B cell (primary cell): ENCODE measurements at regions not wholly inside any gene's neighbourhood (a gene's known extent, or its start where the extent isn't known, plus 50 kb on each side); places are given as distances from the start of the nearest gene placed in this dataset.

Experiments used
- ATAC-seq: fragments of 200-7000 bp; cut with Tn5 transposase; one replicate; pipeline ENCODE4 v1.10.0; 2021; ENCODE audit warnings: low read depth, mild to moderate bottlenecking, moderate number of reproducible peaks, moderate library complexity
- CTCF ChIA-PET: fragments of 350-600 bp; sonication (Branson Sonifier 250); formaldehyde crosslinking; loops from one replicate; lab custom pipeline; 2021; ENCODE audit warnings: antibody characterized with exemption, inconsistent platforms; lab: Charles Lee
- POLR2A ChIA-PET: fragments of 350-600 bp; sonication (Branson Sonifier 250); formaldehyde crosslinking; loops from one replicate; lab custom pipeline; 2021; ENCODE audit warnings: antibody characterized with exemption; lab: Charles Lee
- DNase-seq: peaks from one replicate; pipeline ENCODE4 v3.0.0; 2013
- H2AFZ ChIP-seq: 2 replicates; pipeline ENCODE4 v1.6.1; 2012; ENCODE audit warnings: mild to moderate bottlenecking, low read depth, low read length; ENCODE audit not compliant: insufficient read depth, poor library complexity, severe bottlenecking
- H3K27ac ChIP-seq, 2 donors: 1 replicate in 1 of 2; 2 replicates in 1 of 2; pipeline ENCODE4 v1.5.1; 2012 to 2013; ENCODE audit warnings: low read length in 2 of 2, mild to moderate bottlenecking in 2 of 2, moderate library complexity in 1 of 2
- H3K27me3 ChIP-seq, 4 experiments: fragments of 200-600 bp in 1 of 4; sonication (generic) in 1 of 4; replicated peaks in 1 of 4; 1 replicate in 2 of 4; 2 replicates in 2 of 4; pipeline versions ENCODE4 v1.6.1 to v1.7.0; 2013 to 2016; ENCODE audit warnings: low read length in 3 of 4, mild to moderate bottlenecking in 2 of 4, mixed read lengths in 1 of 4, moderate library complexity in 1 of 4; ENCODE audit not compliant: insufficient read depth in 4 of 4, control insufficient read depth in 3 of 4; ENCODE audit errors: control extremely low read depth in 1 of 4
- H3K36me3 ChIP-seq, 2 experiments: replicated peaks in 1 of 2; 1 replicate in 1 of 2; 2 replicates in 1 of 2; pipeline versions ENCODE4 v1.6.1 to v1.7.1; 2013; ENCODE audit warnings: low read length in 1 of 2; ENCODE audit not compliant: insufficient read depth in 2 of 2, control insufficient read depth in 1 of 2; ENCODE audit errors: control extremely low read depth in 1 of 2, extremely low read depth in 1 of 2
- H3K4me1 ChIP-seq, 2 donors: fragments of 200-600 bp in 1 of 2; sonication (generic) in 1 of 2; 1 replicate in 1 of 2; 2 replicates in 1 of 2; pipeline versions ENCODE4 v1.5.1 to v1.6.1; 2013 to 2017; ENCODE audit warnings: low read length in 2 of 2; ENCODE audit not compliant: control insufficient read depth in 2 of 2, insufficient read depth in 2 of 2
- H3K4me2 ChIP-seq: replicated peaks from 2 replicates; pipeline ENCODE3; 2012; ENCODE audit warnings: mild to moderate bottlenecking, low read depth, low read length; ENCODE audit not compliant: poor library complexity, severe bottlenecking
- H3K4me3 ChIP-seq, 5 experiments: fragments of 200-600 bp in 1 of 5; sonication (generic) in 1 of 5; 1 replicate in 3 of 5; 2 replicates in 2 of 5; pipeline versions ENCODE4 v1.5.1 to v1.7.0; 2011 to 2016; ENCODE audit warnings: low read length in 4 of 5, mild to moderate bottlenecking in 4 of 5, low read depth in 2 of 5, control low read depth in 1 of 5, moderate library complexity in 1 of 5; ENCODE audit not compliant: insufficient read depth in 1 of 5; ENCODE audit errors: control extremely low read depth in 1 of 5, extremely low read depth in 1 of 5
- H3K79me2 ChIP-seq: fragments of 200-600 bp; sonication (generic); one replicate; pipeline ENCODE4 v1.6.0; 2016; ENCODE audit warnings: low read length; ENCODE audit not compliant: control insufficient read depth, insufficient read depth
- H3K9ac ChIP-seq: fragments of 200-600 bp; sonication (generic); 2 replicates; pipeline ENCODE4 v1.6.1; 2017; ENCODE audit warnings: mild to moderate bottlenecking, low read length, moderate library complexity
- H3K9me3 ChIP-seq, 3 donors: one replicate each; pipeline versions ENCODE4 v1.6.1 to v1.7.1; 2013; ENCODE audit warnings: low read length in 2 of 3; ENCODE audit not compliant: control insufficient read depth in 2 of 3, insufficient read depth in 1 of 3; ENCODE audit errors: control extremely low read depth in 1 of 3
- H4K20me1 ChIP-seq: 2 replicates; pipeline ENCODE4 v1.6.0; 2012; ENCODE audit warnings: mild to moderate bottlenecking, low read length; ENCODE audit not compliant: insufficient read depth, control insufficient read depth, poor library complexity, severe bottlenecking
- H3K27ac Mint-ChIP-seq: one replicate; pipeline ENCODE4 v1.8.0; 2021; ENCODE audit warnings: mixed read lengths
- H3K27me3 Mint-ChIP-seq: one replicate; pipeline ENCODE4 v1.8.0; 2021; ENCODE audit warnings: mixed read lengths
- H3K4me1 Mint-ChIP-seq: one replicate; pipeline ENCODE4 v1.8.0; 2021; ENCODE audit warnings: mixed read lengths
- H3K4me3 Mint-ChIP-seq: one replicate; pipeline ENCODE4 v1.8.0; 2021; ENCODE audit warnings: mixed read lengths
- H3K9me3 Mint-ChIP-seq: one replicate; pipeline ENCODE4 v1.8.0; 2022; ENCODE audit warnings: mixed read lengths; ENCODE audit not compliant: insufficient read depth
- EZH2 ChIP-seq: IDR thresholded peaks from 2 replicates; pipeline ENCODE4 v1.6.1; 2012; ENCODE audit warnings: borderline replicate concordance, low read depth, mild to moderate bottlenecking, moderate library complexity, low read length; ENCODE audit not compliant: insufficient read depth, poor library complexity, severe bottlenecking
- WGBS: methylation state at CpG from one replicate; pipeline ENCODE4 v1.1.5; 2013; ENCODE audit warnings: missing lambda C conversion rate; ENCODE audit not compliant: insufficient coverage; 5-methylcytosine and 5-hydroxymethylcytosine counted together
- intact Hi-C: fragments of 100-400 bp; cut with micrococcal nuclease; formaldehyde crosslinking; loops from one replicate; pipeline ENCODE4 v1.10.0; 2022
- TF ChIP-seq, protein P1 (sequence below): fragments of 200-600 bp; IDR thresholded peaks from one replicate; pipeline ENCODE4 v1.8.0; 2022; ENCODE audit warnings: antibody characterized with exemption, mild to moderate bottlenecking

DNA sequence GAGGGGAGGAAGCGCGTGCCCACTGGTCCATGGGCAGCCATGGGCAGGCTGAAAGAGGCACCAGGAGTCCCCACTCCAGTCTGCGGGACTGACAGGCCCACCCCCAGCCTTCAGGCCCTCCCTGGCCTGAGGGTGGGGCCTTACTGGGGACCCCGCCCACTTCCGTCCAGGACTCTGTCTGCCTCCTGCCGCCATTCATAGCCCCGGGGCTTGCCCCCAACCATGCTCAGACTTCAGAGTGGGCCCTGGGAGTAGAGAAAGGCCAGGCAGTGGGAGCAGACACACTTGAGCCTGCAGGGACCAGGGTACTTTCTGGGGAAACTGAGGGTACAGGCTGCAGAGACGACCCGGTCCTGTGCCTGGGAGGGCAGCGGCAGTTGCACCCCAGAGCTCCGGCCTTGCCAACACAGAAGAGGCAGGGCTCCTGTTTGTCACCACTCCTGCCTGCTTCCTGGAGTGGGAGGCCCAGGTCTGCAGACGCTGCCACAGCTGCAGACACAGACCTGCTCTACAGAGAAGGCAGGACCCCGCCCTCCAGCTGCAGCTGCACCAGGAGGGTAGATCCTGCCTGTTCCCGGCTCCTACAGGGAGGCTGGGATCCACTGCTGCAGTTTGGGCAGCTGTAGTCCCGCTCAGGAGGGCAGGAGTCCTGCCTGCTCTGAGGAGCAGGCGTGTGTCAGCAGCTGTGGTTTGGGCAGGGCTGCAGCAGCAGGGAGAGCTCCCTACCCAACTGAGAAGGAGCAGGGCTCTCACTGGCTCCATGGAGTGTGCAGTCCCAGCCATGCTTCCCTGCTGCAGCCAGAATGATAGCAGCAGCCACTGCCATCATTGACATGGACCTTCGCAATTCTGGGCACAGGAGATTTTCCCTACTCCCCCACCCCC, 387.9 kb upstream of the ANO3 start:
- ATAC-seq = no peak
- H3K4me3 ChIP-seq = no peak overlapping the region
- no peak overlapping the region for H3K27ac Mint-ChIP-seq
- H3K9me3 ChIP-seq = peaks cover 0 to 20% (median 0%) of the 10 kb centered on the region in 3 donors
- H4K20me1 ChIP-seq = no peaks in the 10 kb centered on the region
- no peak overlapping the region for H3K4me2 ChIP-seq
- H3K4me3 Mint-ChIP-seq = no peak overlapping the region
- no peak for DNase-seq
- TF ChIP-seq EZH2 = no peak
- TF ChIP-seq, protein P1, sequence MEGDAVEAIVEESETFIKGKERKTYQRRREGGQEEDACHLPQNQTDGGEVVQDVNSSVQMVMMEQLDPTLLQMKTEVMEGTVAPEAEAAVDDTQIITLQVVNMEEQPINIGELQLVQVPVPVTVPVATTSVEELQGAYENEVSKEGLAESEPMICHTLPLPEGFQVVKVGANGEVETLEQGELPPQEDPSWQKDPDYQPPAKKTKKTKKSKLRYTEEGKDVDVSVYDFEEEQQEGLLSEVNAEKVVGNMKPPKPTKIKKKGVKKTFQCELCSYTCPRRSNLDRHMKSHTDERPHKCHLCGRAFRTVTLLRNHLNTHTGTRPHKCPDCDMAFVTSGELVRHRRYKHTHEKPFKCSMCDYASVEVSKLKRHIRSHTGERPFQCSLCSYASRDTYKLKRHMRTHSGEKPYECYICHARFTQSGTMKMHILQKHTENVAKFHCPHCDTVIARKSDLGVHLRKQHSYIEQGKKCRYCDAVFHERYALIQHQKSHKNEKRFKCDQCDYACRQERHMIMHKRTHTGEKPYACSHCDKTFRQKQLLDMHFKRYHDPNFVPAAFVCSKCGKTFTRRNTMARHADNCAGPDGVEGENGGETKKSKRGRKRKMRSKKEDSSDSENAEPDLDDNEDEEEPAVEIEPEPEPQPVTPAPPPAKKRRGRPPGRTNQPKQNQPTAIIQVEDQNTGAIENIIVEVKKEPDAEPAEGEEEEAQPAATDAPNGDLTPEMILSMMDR = no peak
- no peaks in the 10 kb centered on the region for H3K4me1 ChIP-seq
- peaks cover 14% of the 10 kb centered on the region for H3K27me3 Mint-ChIP-seq
- H3K36me3 ChIP-seq = no peaks in the 10 kb centered on the region
- H3K27ac ChIP-seq = no peak overlapping the region
- H3K27me3 ChIP-seq = no peaks in the 10 kb centered on the region
- no peaks in the 10 kb centered on the region for H3K79me2 ChIP-seq
- ChIA-PET POLR2A (no interaction called here), CTCF (no interaction called here)
- H3K9me3 Mint-ChIP-seq = no peaks in the 10 kb centered on the region
- intact Hi-C loops = no loop called here
- H2AFZ ChIP-seq = no peak overlapping the region
- H3K9ac ChIP-seq = no peak overlapping the region
- no peaks in the 10 kb centered on the region for H3K4me1 Mint-ChIP-seq
- 89% methylated on average over 15 of the region's 17 CpGs for WGBS

DNA sequence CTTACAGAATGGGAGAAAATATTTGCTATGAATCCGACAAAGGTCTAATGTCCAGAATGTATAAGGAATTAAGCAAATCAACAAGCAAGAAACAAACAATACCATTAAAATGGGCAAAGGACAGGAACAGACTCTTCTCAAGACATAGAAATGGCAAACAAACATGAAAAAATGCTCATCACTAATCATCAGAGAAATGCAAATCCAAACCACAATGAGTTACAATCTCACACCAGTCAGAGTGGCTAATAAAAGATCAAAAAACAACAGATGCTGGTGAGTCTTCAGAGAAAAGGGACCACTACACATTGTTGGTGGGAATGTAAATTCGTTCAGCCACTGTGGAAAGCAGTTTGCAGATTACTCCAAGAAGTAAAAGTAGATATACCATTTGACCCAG, 382.0 kb upstream of the ANO3 start:
- Mint-ChIP-seq H3K9me3 (no peaks in the 10 kb centered on the region), H3K4me3 (no peak overlapping the region), H3K27ac (no peak overlapping the region), H3K4me1 (no peaks in the 10 kb centered on the region), H3K27me3 (peaks cover 11% of the 10 kb centered on the region)
- Histone ChIP-seq H4K20me1 (no peaks in the 10 kb centered on the region), H3K4me3 (no peak overlapping the region), H2AFZ (no peak overlapping the region), H3K27ac (no peak overlapping the region), H3K27me3 (no peaks in the 10 kb centered on the region), H3K4me2 (no peak overlapping the region), H3K4me1 (no peaks in the 10 kb centered on the region), H3K9ac (no peak overlapping the region), H3K9me3 (peaks cover 0 to 5% (median 0%) of the 10 kb centered on the region in 3 donors), H3K79me2 (no peaks in the 10 kb centered on the region), H3K36me3 (no peaks in the 10 kb centered on the region)
- DNase-seq (no peak), ATAC-seq (no peak)
- CTCF ChIA-PET = no interaction called here
- no peak for TF ChIP-seq EZH2
- TF ChIP-seq, protein P1 = no peak
- WGBS = no CpG with 5 or more reads among the region's 2 CpGs
- intact Hi-C loops = no loop called here
- POLR2A ChIA-PET = no interaction called here
